CD4-positive, alpha-beta T cell (primary cell): ENCODE measurements at regions not wholly inside any gene's neighbourhood (a gene's known extent, or its start where the extent isn't known, plus 50 kb on each side); places are given as distances from the start of the nearest gene placed in this dataset.

Experiments used
- ATAC-seq: fragments of 200-7000 bp; cut with Tn5 transposase; one replicate; pipeline ENCODE4 v1.10.0; 2022; ENCODE audit warnings: mild to moderate bottlenecking; ENCODE audit not compliant: poor library complexity
- CTCF ChIA-PET: fragments of 350-600 bp; sonication (Branson Sonifier 250); formaldehyde crosslinking; loops from one replicate; lab custom pipeline; 2021; ENCODE audit warnings: antibody characterized with exemption, inconsistent platforms; lab: Charles Lee
- POLR2A ChIA-PET: fragments of 350-600 bp; sonication (Branson Sonifier 250); formaldehyde crosslinking; loops from one replicate; lab custom pipeline; 2021; ENCODE audit warnings: antibody characterized with exemption, inconsistent platforms; lab: Charles Lee
- DNase-seq, 14 experiments: peaks; one replicate each; pipeline ENCODE4 v3.0.0-alpha.2; 2013 to 2020; ENCODE audit warnings: mixed read lengths in 2 of 14
- H3K27ac ChIP-seq, 2 donors: one replicate each; pipeline versions ENCODE4 v1.5.1 to v1.7.0; 2013; ENCODE audit warnings: low read length in 2 of 2, low read depth in 1 of 2, mild to moderate bottlenecking in 1 of 2
- H3K27me3 ChIP-seq, 2 experiments: 1 replicate in 1 of 2; 2 replicates in 1 of 2; pipeline versions ENCODE4 v1.6.1 to v1.7.0; 2013; ENCODE audit warnings: low read length in 2 of 2, control low read depth in 1 of 2, mild to moderate bottlenecking in 1 of 2, moderate library complexity in 1 of 2; ENCODE audit not compliant: insufficient read depth in 2 of 2, control insufficient read depth in 1 of 2
- H3K36me3 ChIP-seq: one replicate; pipeline ENCODE4 v1.6.1; 2013; ENCODE audit warnings: low read length, control low read depth; ENCODE audit not compliant: insufficient read depth
- H3K4me1 ChIP-seq: one replicate; pipeline ENCODE4 v1.6.1; 2013; ENCODE audit warnings: low read length, control low read depth; ENCODE audit not compliant: insufficient read depth
- H3K4me3 ChIP-seq: one replicate; pipeline ENCODE4 v1.5.1; 2013; ENCODE audit warnings: mild to moderate bottlenecking, low read length, moderate library complexity
- H3K9me3 ChIP-seq, 2 experiments: 1 replicate in 1 of 2; 2 replicates in 1 of 2; pipeline versions ENCODE4 v1.6.1 to v1.7.0; 2013; ENCODE audit warnings: low read length in 2 of 2, mild to moderate bottlenecking in 2 of 2, control low read depth in 1 of 2, moderate library complexity in 1 of 2; ENCODE audit not compliant: control insufficient read depth in 1 of 2, insufficient read depth in 1 of 2
- H3K27ac Mint-ChIP-seq: one replicate; pipeline ENCODE4 v1.8.0; 2020; ENCODE audit warnings: mixed read lengths
- H3K27me3 Mint-ChIP-seq: one replicate; pipeline ENCODE4 v1.8.0; 2021; ENCODE audit warnings: mixed read lengths
- H3K36me3 Mint-ChIP-seq: one replicate; pipeline ENCODE4 v1.8.0; 2021; ENCODE audit warnings: low read depth, mixed read lengths
- H3K4me1 Mint-ChIP-seq: one replicate; pipeline ENCODE4 v1.8.0; 2021; ENCODE audit warnings: low read depth, mixed read lengths
- H3K4me3 Mint-ChIP-seq: one replicate; pipeline ENCODE4 v1.8.0; 2020; ENCODE audit warnings: mild to moderate bottlenecking, mixed read lengths
- H3K9me3 Mint-ChIP-seq: one replicate; pipeline ENCODE4 v1.8.0; 2020; ENCODE audit warnings: mixed read lengths
- intact Hi-C, 2 experiments: fragments of 100-400 bp; cut with DNase I in 1 of 2; cut with micrococcal nuclease in 1 of 2; formaldehyde crosslinking; loops; one replicate each; pipeline versions ENCODE4 v1.15.1 to v1.9.0; 2023 to 2025; cut with DNase I, micrococcal nuclease
- TF ChIP-seq, protein P1 (sequence below): fragments of 200-600 bp; IDR thresholded peaks from one replicate; pipeline ENCODE4 v1.8.0; 2022; ENCODE audit warnings: antibody characterized with exemption, mild to moderate bottlenecking

DNA sequence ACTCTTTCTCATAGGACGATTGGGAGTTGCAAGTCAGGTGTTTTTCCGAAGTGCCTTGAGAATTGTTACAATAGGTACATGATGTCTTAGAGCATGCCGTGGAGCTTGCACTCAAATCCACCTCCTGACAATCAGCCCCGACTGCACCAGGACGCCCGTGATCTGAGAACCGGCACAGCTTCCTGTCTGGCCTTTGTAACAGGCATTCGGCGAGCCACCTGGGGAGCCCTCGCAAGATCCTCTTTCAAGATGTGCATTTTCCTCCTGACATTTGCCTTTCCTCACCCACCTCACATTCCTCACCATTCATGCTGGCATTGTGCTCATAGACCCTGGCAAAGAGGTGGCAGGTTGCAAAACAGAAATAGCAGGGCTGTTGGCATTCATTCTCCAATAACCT is 427.3 kb downstream of the GALR1 start:
- DNase-seq: no peak
- Mint-ChIP-seq H3K9me3 (no peaks in the 10 kb centered on the region), H3K36me3 (no peaks in the 10 kb centered on the region), H3K27ac (no peak overlapping the region), H3K4me1 (peaks cover 6% of the 10 kb centered on the region), H3K4me3 (no peak overlapping the region), H3K27me3 (peaks cover 37% of the 10 kb centered on the region)
- CTCF ChIA-PET: no interaction called here
- POLR2A ChIA-PET: no interaction called here
- Histone ChIP-seq H3K27ac (no peak overlapping the region), H3K27me3 (peaks cover 0 to 3% of the 10 kb centered on the region in 2 experiments), H3K4me3 (no peak overlapping the region), H3K36me3 (no peaks in the 10 kb centered on the region), H3K4me1 (no peaks in the 10 kb centered on the region), H3K9me3 (no peaks in the 10 kb centered on the region)
- ATAC-seq: no peak
- intact Hi-C loops: no loop called here
- TF ChIP-seq, protein P1, sequence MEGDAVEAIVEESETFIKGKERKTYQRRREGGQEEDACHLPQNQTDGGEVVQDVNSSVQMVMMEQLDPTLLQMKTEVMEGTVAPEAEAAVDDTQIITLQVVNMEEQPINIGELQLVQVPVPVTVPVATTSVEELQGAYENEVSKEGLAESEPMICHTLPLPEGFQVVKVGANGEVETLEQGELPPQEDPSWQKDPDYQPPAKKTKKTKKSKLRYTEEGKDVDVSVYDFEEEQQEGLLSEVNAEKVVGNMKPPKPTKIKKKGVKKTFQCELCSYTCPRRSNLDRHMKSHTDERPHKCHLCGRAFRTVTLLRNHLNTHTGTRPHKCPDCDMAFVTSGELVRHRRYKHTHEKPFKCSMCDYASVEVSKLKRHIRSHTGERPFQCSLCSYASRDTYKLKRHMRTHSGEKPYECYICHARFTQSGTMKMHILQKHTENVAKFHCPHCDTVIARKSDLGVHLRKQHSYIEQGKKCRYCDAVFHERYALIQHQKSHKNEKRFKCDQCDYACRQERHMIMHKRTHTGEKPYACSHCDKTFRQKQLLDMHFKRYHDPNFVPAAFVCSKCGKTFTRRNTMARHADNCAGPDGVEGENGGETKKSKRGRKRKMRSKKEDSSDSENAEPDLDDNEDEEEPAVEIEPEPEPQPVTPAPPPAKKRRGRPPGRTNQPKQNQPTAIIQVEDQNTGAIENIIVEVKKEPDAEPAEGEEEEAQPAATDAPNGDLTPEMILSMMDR: no peak

DNA sequence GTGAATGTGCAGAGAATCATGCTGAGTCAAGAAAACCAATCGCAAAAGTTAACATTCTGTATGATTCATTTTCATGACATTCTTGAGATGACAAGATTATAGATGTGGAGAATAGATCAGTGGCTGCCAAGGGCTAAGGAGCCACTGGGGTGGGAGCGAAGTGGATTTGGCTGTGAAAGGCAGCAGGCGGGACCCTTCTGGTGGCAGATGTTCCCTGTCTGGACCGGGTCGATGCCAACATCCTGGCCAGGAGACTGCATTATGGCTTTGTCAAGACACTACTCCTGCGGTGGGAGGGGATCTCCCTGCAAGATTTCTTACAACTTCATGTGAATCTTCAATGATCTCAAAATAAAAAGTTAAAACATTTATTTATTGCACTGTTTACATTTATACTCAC is 427.9 kb downstream of the GALR1 start:
- CTCF ChIA-PET: no interaction called here
- H3K4me3 Mint-ChIP-seq: no peak overlapping the region
- TF ChIP-seq, protein P1: no peak
- peaks cover 6% of the 10 kb centered on the region for H3K4me1 Mint-ChIP-seq
- no peaks in the 10 kb centered on the region for H3K9me3 Mint-ChIP-seq
- POLR2A ChIA-PET: no interaction called here
- peaks cover 36% of the 10 kb centered on the region for H3K27me3 Mint-ChIP-seq
- intact Hi-C loops: no loop called here
- Histone ChIP-seq H3K9me3 (no peaks in the 10 kb centered on the region), H3K27ac (no peak overlapping the region), H3K27me3 (peaks cover 0 to 3% of the 10 kb centered on the region in 2 experiments), H3K4me3 (no peak overlapping the region), H3K36me3 (no peaks in the 10 kb centered on the region), H3K4me1 (no peaks in the 10 kb centered on the region)
- no peak overlapping the region for H3K27ac Mint-ChIP-seq
- H3K36me3 Mint-ChIP-seq: no peaks in the 10 kb centered on the region
- no peak for DNase-seq
- ATAC-seq: no peak

DNA sequence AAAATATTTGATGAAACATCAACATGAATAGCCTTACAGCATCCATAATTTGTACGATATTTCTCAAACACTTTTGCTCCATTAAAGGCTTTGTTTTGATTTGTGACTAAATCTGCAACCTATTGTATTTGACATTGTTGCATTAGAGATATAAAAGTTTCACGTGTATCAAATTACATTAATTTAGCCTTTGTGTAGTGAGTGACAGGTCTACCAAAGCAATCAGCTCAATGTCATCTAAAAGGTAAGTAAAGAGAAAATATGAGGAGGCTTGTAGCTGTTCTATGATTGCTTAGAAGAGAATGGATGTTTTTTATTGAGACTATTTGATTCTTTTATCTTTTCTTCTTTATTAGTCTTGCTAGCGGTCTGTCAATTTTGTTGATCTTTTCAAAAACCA is 430.2 kb downstream of the GALR1 start:
- TF ChIP-seq, protein P1: no peak
- no peak overlapping the region for H3K27ac ChIP-seq
- Mint-ChIP-seq H3K36me3 (no peaks in the 10 kb centered on the region), H3K27ac (no peak overlapping the region), H3K9me3 (no peaks in the 10 kb centered on the region), H3K4me1 (peaks cover 6% of the 10 kb centered on the region), H3K4me3 (no peak overlapping the region), H3K27me3 (peaks cover 32% of the 10 kb centered on the region)
- ChIA-PET CTCF (no interaction called here), POLR2A (no interaction called here)
- H3K36me3 ChIP-seq: no peaks in the 10 kb centered on the region
- H3K9me3 ChIP-seq: no peaks in the 10 kb centered on the region
- ATAC-seq (no peak), DNase-seq (no peak)
- intact Hi-C loops: no loop called here
- no peaks in the 10 kb centered on the region for H3K4me1 ChIP-seq
- H3K27me3 ChIP-seq: peaks cover 0 to 3% of the 10 kb centered on the region in 2 experiments
- H3K4me3 ChIP-seq: no peak overlapping the region
